ENCODE measurements at regions not wholly inside any gene's neighbourhood (a gene's known extent, or its start where the extent isn't known, plus 50 kb on each side); places are given as distances from the start of the nearest gene placed in this dataset.

DNA sequence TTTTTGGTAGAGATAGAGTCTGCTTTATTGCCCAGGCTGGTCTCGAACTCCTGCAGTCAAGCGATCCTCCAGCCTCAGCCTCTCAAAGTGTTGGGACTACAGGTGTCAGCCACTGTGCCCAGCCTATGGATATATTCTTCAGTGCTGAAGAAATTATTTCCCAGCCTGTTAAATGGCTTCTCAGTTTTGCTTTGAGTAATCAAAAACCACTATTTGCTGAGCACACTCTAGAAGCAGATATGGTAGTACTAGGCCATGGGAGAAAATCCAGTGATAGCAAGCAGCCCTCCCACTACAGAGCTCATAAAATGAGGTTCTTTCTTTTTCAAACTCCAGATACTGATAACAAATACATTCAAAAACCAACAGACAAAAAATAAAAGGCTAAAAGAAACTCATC lies 80.6 kb upstream of the CLDN10 start:
- no peak overlapping the region for H3K4me3 ChIP-seq (ENCODE audit: low read length in 2 of 2)
- no peaks in the 10 kb centered on the region for H3K79me1 ChIP-seq (ENCODE audit: low read depth, low read length)
- H3K4me1 ChIP-seq (ENCODE audit: control insufficient read depth in 2 of 2, insufficient read depth in 1 of 2, low read depth in 1 of 2, low read length in 2 of 2): peaks cover 0 to 3% of the 10 kb centered on the region in 2 donors
- no peak overlapping the region for H3K23ac ChIP-seq (ENCODE audit: low read depth, low read length, poor library complexity)
- H3K18ac ChIP-seq (ENCODE audit: low read length): no peak overlapping the region
- no peak overlapping the region for H2BK120ac ChIP-seq (ENCODE audit: low read depth, low read length)
- H3K36me3 ChIP-seq (replicated peaks in 1 of 2; ENCODE audit: control insufficient read depth in 2 of 2, insufficient read depth in 2 of 2, low read length in 2 of 2): no peaks in the 10 kb centered on the region
- H3K4me2 ChIP-seq (ENCODE audit: insufficient read depth, low read length, poor library complexity, severe bottlenecking): no peak overlapping the region
- no peak overlapping the region for H3K14ac ChIP-seq (ENCODE audit: low read length)
- no peak overlapping the region for H4K91ac ChIP-seq (ENCODE audit: low read depth, low read length, poor library complexity)
- no peak overlapping the region for H3K27ac ChIP-seq (replicated peaks; ENCODE audit: low read length)
- DNase-seq (ENCODE audit: low spot score): no peak
- H4K8ac ChIP-seq (ENCODE audit: low read depth, low read length): no peak overlapping the region
- peaks cover 0 to 10% (median 0%) of the 10 kb centered on the region in 3 experiments for H3K27me3 ChIP-seq (ENCODE audit: control insufficient read depth in 3 of 3, insufficient read depth in 3 of 3, low read depth in 1 of 3, low read length in 3 of 3)
- H3K9ac ChIP-seq (ENCODE audit: low read depth, low read length, poor library complexity): no peak overlapping the region
- H2BK15ac ChIP-seq (ENCODE audit: low read length): no peak overlapping the region
- H2AFZ ChIP-seq (ENCODE audit: low read length): no peak overlapping the region
- H3K9me3 ChIP-seq (replicated peaks in 1 of 2; ENCODE audit: control insufficient read depth in 2 of 2, insufficient read depth in 1 of 2, low read depth in 1 of 2, low read length in 2 of 2): no peaks in the 10 kb centered on the region
- H3K4ac ChIP-seq (ENCODE audit: low read length): no peak overlapping the region
- H2AK5ac ChIP-seq (ENCODE audit: low read depth, low read length): no peak overlapping the region
- WGBS, 2 donors (ENCODE audit: extremely low coverage in 2 of 2, insufficient read length in 2 of 2, insufficient replicate concordance in 1 of 2): no CpG with 5 or more reads among the region's 2 CpGs
- H2BK5ac ChIP-seq (ENCODE audit: low read length): no peak overlapping the region
- H2BK12ac ChIP-seq (ENCODE audit: low read length): no peak overlapping the region

DNA sequence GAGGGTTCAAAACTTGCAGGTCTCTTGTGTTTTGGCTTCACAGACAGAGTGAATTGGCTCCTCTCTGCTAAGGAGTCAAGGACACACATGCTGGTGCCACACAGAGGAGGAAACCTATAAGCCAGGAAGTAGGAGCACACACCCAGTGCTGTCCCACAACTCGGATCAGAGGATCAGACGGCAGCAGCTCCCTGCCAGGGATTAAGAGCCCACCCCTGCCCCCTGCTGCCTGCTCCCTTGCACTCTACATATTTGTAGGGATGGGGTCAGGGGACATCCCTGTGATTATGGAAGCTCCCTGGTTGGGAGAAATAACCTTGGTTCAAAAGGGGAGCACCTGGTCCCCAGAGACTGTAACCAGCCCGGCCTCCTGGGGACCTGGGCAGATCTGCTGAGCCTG lies 77.5 kb upstream of the CLDN10 start:
- DNase-seq (ENCODE audit: low spot score): no peak
- H3K4me1 ChIP-seq (ENCODE audit: control insufficient read depth in 2 of 2, insufficient read depth in 1 of 2, low read depth in 1 of 2, low read length in 2 of 2): peaks cover 0 to 3% of the 10 kb centered on the region in 2 donors
- no peak overlapping the region for H3K4me2 ChIP-seq (ENCODE audit: insufficient read depth, low read length, poor library complexity, severe bottlenecking)
- H4K8ac ChIP-seq (ENCODE audit: low read depth, low read length): no peak overlapping the region
- H2AFZ ChIP-seq (ENCODE audit: low read length): peak overlapping the region; percentile 15
- H3K9me3 ChIP-seq (replicated peaks in 1 of 2; ENCODE audit: control insufficient read depth in 2 of 2, insufficient read depth in 1 of 2, low read depth in 1 of 2, low read length in 2 of 2): no peaks in the 10 kb centered on the region
- no peaks in the 10 kb centered on the region for H3K79me1 ChIP-seq (ENCODE audit: low read depth, low read length)
- no peak overlapping the region for H2BK12ac ChIP-seq (ENCODE audit: low read length)
- H4K91ac ChIP-seq (ENCODE audit: low read depth, low read length, poor library complexity): no peak overlapping the region
- H2BK5ac ChIP-seq (ENCODE audit: low read length): no peak overlapping the region
- H3K4me3 ChIP-seq (ENCODE audit: low read length in 2 of 2): no peak overlapping the region
- no peak overlapping the region for H3K23ac ChIP-seq (ENCODE audit: low read depth, low read length, poor library complexity)
- H2BK15ac ChIP-seq (ENCODE audit: low read length): no peak overlapping the region
- H3K14ac ChIP-seq (ENCODE audit: low read length): no peak overlapping the region
- no peak overlapping the region for H3K9ac ChIP-seq (ENCODE audit: low read depth, low read length, poor library complexity)
- H2BK120ac ChIP-seq (ENCODE audit: low read depth, low read length): no peak overlapping the region
- H3K18ac ChIP-seq (ENCODE audit: low read length): no peak overlapping the region
- no peak overlapping the region for H3K4ac ChIP-seq (ENCODE audit: low read length)
- no peak overlapping the region for H2AK5ac ChIP-seq (ENCODE audit: low read depth, low read length)
- peaks cover 0 to 19% (median 0%) of the 10 kb centered on the region in 3 experiments for H3K27me3 ChIP-seq (ENCODE audit: control insufficient read depth in 3 of 3, insufficient read depth in 3 of 3, low read depth in 1 of 3, low read length in 3 of 3)
- H3K36me3 ChIP-seq (replicated peaks in 1 of 2; ENCODE audit: control insufficient read depth in 2 of 2, insufficient read depth in 2 of 2, low read length in 2 of 2): no peaks in the 10 kb centered on the region
- no CpG with 5 or more reads among the region's 3 CpGs for WGBS, 2 donors (ENCODE audit: extremely low coverage in 2 of 2, insufficient read length in 2 of 2, insufficient replicate concordance in 1 of 2)
- H3K27ac ChIP-seq (replicated peaks; ENCODE audit: low read length): no peak overlapping the region

DNA sequence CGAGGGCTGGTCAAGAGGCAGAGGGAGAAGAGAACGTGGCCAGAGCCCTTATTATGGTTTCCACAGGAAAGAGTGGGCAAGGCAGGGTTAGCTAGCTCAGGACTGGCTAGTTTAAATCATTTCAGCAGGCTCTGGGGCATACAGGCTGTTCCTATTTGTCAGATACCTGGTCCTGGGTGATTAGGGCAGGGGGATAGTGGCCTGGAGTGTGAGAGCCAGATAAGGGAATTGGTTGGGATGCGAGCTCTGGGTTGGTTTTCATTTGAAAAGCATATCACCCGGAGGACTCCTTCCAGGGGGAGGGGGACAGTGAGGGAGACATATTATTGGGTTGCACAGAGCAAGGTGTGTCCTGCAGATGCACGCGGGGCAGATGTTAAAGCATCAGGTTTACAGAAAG lies 75.3 kb upstream of the CLDN10 start:
- no peak overlapping the region for H3K23ac ChIP-seq (ENCODE audit: low read depth, low read length, poor library complexity)
- H3K14ac ChIP-seq (ENCODE audit: low read length): no peak overlapping the region
- H4K8ac ChIP-seq (ENCODE audit: low read depth, low read length): no peak overlapping the region
- no CpG with 5 or more reads among the region's 6 CpGs for WGBS, 2 donors (ENCODE audit: extremely low coverage in 2 of 2, insufficient read length in 2 of 2, insufficient replicate concordance in 1 of 2)
- no peak overlapping the region for H2BK5ac ChIP-seq (ENCODE audit: low read length)
- no peak overlapping the region for H4K91ac ChIP-seq (ENCODE audit: low read depth, low read length, poor library complexity)
- H2BK12ac ChIP-seq (ENCODE audit: low read length): no peak overlapping the region
- no peak overlapping the region for H3K27ac ChIP-seq (replicated peaks; ENCODE audit: low read length)
- DNase-seq (ENCODE audit: low spot score): no peak
- peaks cover 0 to 21% (median 0%) of the 10 kb centered on the region in 3 experiments for H3K27me3 ChIP-seq (ENCODE audit: control insufficient read depth in 3 of 3, insufficient read depth in 3 of 3, low read depth in 1 of 3, low read length in 3 of 3)
- H3K9me3 ChIP-seq (replicated peaks in 1 of 2; ENCODE audit: control insufficient read depth in 2 of 2, insufficient read depth in 1 of 2, low read depth in 1 of 2, low read length in 2 of 2): no peaks in the 10 kb centered on the region
- H2BK15ac ChIP-seq (ENCODE audit: low read length): no peak overlapping the region
- no peak overlapping the region for H2AK5ac ChIP-seq (ENCODE audit: low read depth, low read length)
- no peaks in the 10 kb centered on the region for H3K36me3 ChIP-seq (replicated peaks in 1 of 2; ENCODE audit: control insufficient read depth in 2 of 2, insufficient read depth in 2 of 2, low read length in 2 of 2)
- no peaks in the 10 kb centered on the region for H3K79me1 ChIP-seq (ENCODE audit: low read depth, low read length)
- no peak overlapping the region for H3K4ac ChIP-seq (ENCODE audit: low read length)
- H3K9ac ChIP-seq (ENCODE audit: low read depth, low read length, poor library complexity): no peak overlapping the region
- no peak overlapping the region for H3K4me3 ChIP-seq (ENCODE audit: low read length in 2 of 2)
- peaks cover 0 to 3% of the 10 kb centered on the region in 2 donors for H3K4me1 ChIP-seq (ENCODE audit: control insufficient read depth in 2 of 2, insufficient read depth in 1 of 2, low read depth in 1 of 2, low read length in 2 of 2)
- H3K4me2 ChIP-seq (ENCODE audit: insufficient read depth, low read length, poor library complexity, severe bottlenecking): no peak overlapping the region
- H2BK120ac ChIP-seq (ENCODE audit: low read depth, low read length): no peak overlapping the region
- H2AFZ ChIP-seq (ENCODE audit: low read length): no peak overlapping the region
- no peak overlapping the region for H3K18ac ChIP-seq (ENCODE audit: low read length)

DNA sequence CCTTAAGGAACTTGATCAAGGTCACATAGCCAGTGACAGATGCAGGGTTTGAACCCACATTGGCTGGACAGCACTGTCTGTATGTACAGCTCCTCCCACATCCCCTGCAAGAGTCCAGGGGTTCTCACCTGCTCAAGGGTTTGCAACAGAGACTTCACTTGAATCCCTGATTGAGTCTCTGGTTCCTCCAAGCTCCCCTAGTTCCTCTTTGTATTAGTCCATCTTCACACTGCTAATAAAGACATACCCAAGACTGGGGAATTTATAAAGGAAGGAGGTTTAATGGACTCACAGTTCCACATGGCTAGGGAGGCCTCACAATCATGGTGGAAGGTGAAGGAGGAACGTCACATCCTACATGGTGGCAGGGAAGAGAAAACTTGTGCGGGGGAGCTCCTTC lies 72.8 kb upstream of the CLDN10 start:
- Histone ChIP-seq H3K18ac (ENCODE audit: low read length) (no peak overlapping the region), H2BK5ac (ENCODE audit: low read length) (no peak overlapping the region), H3K4me2 (ENCODE audit: insufficient read depth, low read length, poor library complexity, severe bottlenecking) (no peak overlapping the region), H2AK5ac (ENCODE audit: low read depth, low read length) (no peak overlapping the region), H3K4ac (ENCODE audit: low read length) (no peak overlapping the region), H3K36me3 (replicated peaks in 1 of 2; ENCODE audit: control insufficient read depth in 2 of 2, insufficient read depth in 2 of 2, low read length in 2 of 2) (no peaks in the 10 kb centered on the region), H3K27me3 (ENCODE audit: control insufficient read depth in 3 of 3, insufficient read depth in 3 of 3, low read depth in 1 of 3, low read length in 3 of 3) (peaks cover 0 to 21% (median 0%) of the 10 kb centered on the region in 3 experiments), H3K23ac (ENCODE audit: low read depth, low read length, poor library complexity) (no peak overlapping the region), H4K91ac (ENCODE audit: low read depth, low read length, poor library complexity) (no peak overlapping the region), H3K4me3 (ENCODE audit: low read length in 2 of 2) (no peak overlapping the region), H2BK12ac (ENCODE audit: low read length) (no peak overlapping the region), H3K9me3 (replicated peaks in 1 of 2; ENCODE audit: control insufficient read depth in 2 of 2, insufficient read depth in 1 of 2, low read depth in 1 of 2, low read length in 2 of 2) (no peaks in the 10 kb centered on the region), H3K4me1 (ENCODE audit: control insufficient read depth in 2 of 2, insufficient read depth in 1 of 2, low read depth in 1 of 2, low read length in 2 of 2) (peaks cover 0 to 2% of the 10 kb centered on the region in 2 donors), H3K79me1 (ENCODE audit: low read depth, low read length) (no peaks in the 10 kb centered on the region), H3K14ac (ENCODE audit: low read length) (no peak overlapping the region), H2BK120ac (ENCODE audit: low read depth, low read length) (no peak overlapping the region), H2AFZ (ENCODE audit: low read length) (no peak overlapping the region), H3K27ac (replicated peaks; ENCODE audit: low read length) (no peak overlapping the region), H3K9ac (ENCODE audit: low read depth, low read length, poor library complexity) (no peak overlapping the region), H4K8ac (ENCODE audit: low read depth, low read length) (no peak overlapping the region), H2BK15ac (ENCODE audit: low read length) (no peak overlapping the region)
- no CpG with 5 or more reads among the region's 2 CpGs for WGBS, 2 donors (ENCODE audit: extremely low coverage in 2 of 2, insufficient read length in 2 of 2, insufficient replicate concordance in 1 of 2)
- no peak for DNase-seq (ENCODE audit: low spot score)

All from neuronal stem cell (in vitro differentiated cells).